ENCODE measurements at regions not wholly inside any gene's neighbourhood (a gene's known extent, or its start where the extent isn't known, plus 50 kb on each side); places are given as distances from the start of the nearest gene placed in this dataset.

GRCh38 chr2:150355440-150355839, 132.0 kb downstream of the RND3 start:
- Histone ChIP-seq H3K4me3 (ENCODE audit: low read length) (no peak overlapping the region), H2AFZ (ENCODE audit: low read depth, low read length) (no peak overlapping the region), H3K27ac (ENCODE audit: low read length) (no peak overlapping the region), H3K79me2 (ENCODE audit: low read length) (no peaks in the 10 kb centered on the region), H3K27me3 (ENCODE audit: low read depth, low read length) (peaks cover 12% of the 10 kb centered on the region), H3K36me3 (replicated peaks; ENCODE audit: low read depth, low read length) (no peaks in the 10 kb centered on the region), H3K9me3 (ENCODE audit: insufficient read depth, low read length) (no peaks in the 10 kb centered on the region), H3K9ac (ENCODE audit: low read length) (no peak overlapping the region), H4K20me1 (ENCODE audit: insufficient read depth, low read length) (no peaks in the 10 kb centered on the region), H3K4me1 (ENCODE audit: low read length) (peaks cover 27% of the 10 kb centered on the region), H3K4me2 (ENCODE audit: low read length) (no peak overlapping the region)
- TF ChIP-seq CTCF (IDR thresholded peaks at IDR 0.05; ENCODE audit: low read depth, low read length) = no peak
- no peak for TF ChIP-seq EZH2phosphoT487 (IDR thresholded peaks at IDR 0.05; ENCODE audit: low read depth)

GRCh38 chr2:150353376-150353775, 134.1 kb downstream of the RND3 start:
- Histone ChIP-seq H3K27me3 (ENCODE audit: low read depth, low read length) (peaks cover 9% of the 10 kb centered on the region), H3K27ac (ENCODE audit: low read length) (no peak overlapping the region), H3K79me2 (ENCODE audit: low read length) (no peaks in the 10 kb centered on the region), H3K9ac (ENCODE audit: low read length) (no peak overlapping the region), H3K4me3 (ENCODE audit: low read length) (no peak overlapping the region), H3K9me3 (ENCODE audit: insufficient read depth, low read length) (no peaks in the 10 kb centered on the region), H3K36me3 (replicated peaks; ENCODE audit: low read depth, low read length) (no peaks in the 10 kb centered on the region), H3K4me1 (ENCODE audit: low read length) (peaks cover 13% of the 10 kb centered on the region), H4K20me1 (ENCODE audit: insufficient read depth, low read length) (no peaks in the 10 kb centered on the region), H2AFZ (ENCODE audit: low read depth, low read length) (no peak overlapping the region), H3K4me2 (ENCODE audit: low read length) (no peak overlapping the region)
- TF ChIP-seq CTCF (IDR thresholded peaks at IDR 0.05; ENCODE audit: low read depth, low read length) (no peak), EZH2phosphoT487 (IDR thresholded peaks at IDR 0.05; ENCODE audit: low read depth) (no peak)

GRCh38 chr2:150351922-150352321, 135.5 kb downstream of the RND3 start:
- Histone ChIP-seq H2AFZ (ENCODE audit: low read depth, low read length) (no peak overlapping the region), H4K20me1 (ENCODE audit: insufficient read depth, low read length) (no peaks in the 10 kb centered on the region), H3K27me3 (ENCODE audit: low read depth, low read length) (peaks cover 9% of the 10 kb centered on the region), H3K4me3 (ENCODE audit: low read length) (no peak overlapping the region), H3K36me3 (replicated peaks; ENCODE audit: low read depth, low read length) (no peaks in the 10 kb centered on the region), H3K4me1 (ENCODE audit: low read length) (no peaks in the 10 kb centered on the region), H3K9ac (ENCODE audit: low read length) (no peak overlapping the region), H3K9me3 (ENCODE audit: insufficient read depth, low read length) (no peaks in the 10 kb centered on the region), H3K4me2 (ENCODE audit: low read length) (no peak overlapping the region), H3K27ac (ENCODE audit: low read length) (no peak overlapping the region), H3K79me2 (ENCODE audit: low read length) (no peaks in the 10 kb centered on the region)
- TF ChIP-seq EZH2phosphoT487 (IDR thresholded peaks at IDR 0.05; ENCODE audit: low read depth) = no peak
- TF ChIP-seq CTCF (IDR thresholded peaks at IDR 0.05; ENCODE audit: low read depth, low read length) = no peak

DNA sequence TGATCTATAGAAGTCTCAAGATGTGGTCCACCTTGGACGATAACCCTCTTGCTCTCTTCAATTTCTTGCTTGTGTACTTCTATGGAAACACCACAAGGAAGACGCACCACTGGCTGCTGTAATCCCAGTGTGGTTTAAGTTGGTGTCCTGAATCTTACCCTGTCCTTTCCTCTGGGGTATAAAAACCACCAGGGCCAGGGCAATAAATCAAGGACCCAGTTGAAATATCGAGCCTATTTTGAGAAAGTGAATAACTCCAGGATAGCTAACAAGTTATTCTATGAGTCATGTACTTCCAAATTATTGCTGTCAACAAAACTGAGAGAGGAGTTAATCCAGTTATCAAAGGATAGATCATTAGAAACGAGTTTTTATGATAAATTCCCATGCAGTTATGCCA, 137.0 kb downstream of the RND3 start:
- TF ChIP-seq EZH2phosphoT487 (IDR thresholded peaks at IDR 0.05; ENCODE audit: low read depth) (no peak), CTCF (IDR thresholded peaks at IDR 0.05; ENCODE audit: low read depth, low read length) (no peak)
- H2AFZ ChIP-seq (ENCODE audit: low read depth, low read length) = no peak overlapping the region
- no peaks in the 10 kb centered on the region for H4K20me1 ChIP-seq (ENCODE audit: insufficient read depth, low read length)
- no peaks in the 10 kb centered on the region for H3K79me2 ChIP-seq (ENCODE audit: low read length)
- no peaks in the 10 kb centered on the region for H3K36me3 ChIP-seq (replicated peaks; ENCODE audit: low read depth, low read length)
- H3K4me1 ChIP-seq (ENCODE audit: low read length) = no peaks in the 10 kb centered on the region
- no peak overlapping the region for H3K4me3 ChIP-seq (ENCODE audit: low read length)
- H3K9me3 ChIP-seq (ENCODE audit: insufficient read depth, low read length) = no peaks in the 10 kb centered on the region
- no peak overlapping the region for H3K27ac ChIP-seq (ENCODE audit: low read length)
- no peak overlapping the region for H3K9ac ChIP-seq (ENCODE audit: low read length)
- no peak overlapping the region for H3K4me2 ChIP-seq (ENCODE audit: low read length)
- H3K27me3 ChIP-seq (ENCODE audit: low read depth, low read length) = peaks cover 9% of the 10 kb centered on the region
